GM12873 (cell line): ENCODE measurements at regions not wholly inside any gene's neighbourhood (a gene's known extent, or its start where the extent isn't known, plus 50 kb on each side); places are given as distances from the start of the nearest gene placed in this dataset.

Experiments used
- CTCF ChIP-seq: IDR thresholded peaks from 2 replicates; pipeline ENCODE4 v1.5.1; 2012; ENCODE audit warnings: low read depth, mild to moderate bottlenecking, moderate library complexity, low read length, control low read depth; ENCODE audit not compliant: insufficient read depth; ENCODE audit errors: missing control alignments

GRCh38 chr4:189204616-189205015 is 736.1 kb upstream of the FRG1 start:
- TF ChIP-seq CTCF: no peak

GRCh38 chr4:189206953-189207352 is 733.7 kb upstream of the FRG1 start:
- no peak for TF ChIP-seq CTCF

- no peak for TF ChIP-seq CTCF
These were observed 732.8 kb upstream of the FRG1 start for GRCh38 chr4:189207872-189208271.

- no peak for TF ChIP-seq CTCF
These were observed 725.1 kb upstream of the FRG1 start for GRCh38 chr4:189215574-189215973.

DNA sequence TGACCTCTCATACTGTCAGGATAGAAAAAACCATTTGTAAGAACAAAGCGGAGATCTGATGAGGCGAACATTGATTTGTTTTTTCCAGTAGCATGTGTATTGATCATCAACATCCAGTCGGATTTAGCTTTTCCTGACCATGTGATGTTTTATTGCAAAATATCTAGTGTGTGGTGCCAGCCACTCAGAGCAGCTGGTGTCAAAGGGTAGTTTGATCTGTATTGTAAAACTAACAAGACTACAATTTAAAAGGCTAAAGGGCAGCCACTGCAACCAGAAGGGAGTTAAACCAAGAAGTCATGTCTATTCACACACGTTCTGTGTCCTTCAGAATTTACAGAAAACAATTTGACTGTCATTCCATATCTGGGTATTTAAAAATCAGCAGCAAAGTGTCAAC is 719.0 kb upstream of the FRG1 start:
- TF ChIP-seq CTCF: no peak

GRCh38 chr4:189228726-189229125 is 711.9 kb upstream of the FRG1 start:
- no peak for TF ChIP-seq CTCF

DNA sequence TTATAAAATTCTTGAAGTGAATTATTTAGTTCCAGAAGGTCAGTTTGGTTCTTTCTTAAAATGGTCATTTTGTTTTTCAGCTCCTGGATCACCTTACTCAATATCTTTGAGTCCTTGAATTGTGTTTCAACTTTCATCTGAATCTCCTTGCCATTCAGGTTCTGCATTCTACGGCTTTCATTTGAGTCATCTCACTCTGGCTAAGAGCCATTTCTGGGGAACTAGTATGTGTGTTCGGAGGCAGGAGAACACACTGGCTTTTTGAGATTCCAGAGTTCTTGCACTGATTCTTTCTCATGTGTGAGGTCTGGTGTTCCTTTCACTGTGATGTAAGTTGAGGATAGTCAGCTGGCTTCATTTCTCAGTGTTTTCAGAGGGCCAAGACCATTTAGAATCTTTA is 708.4 kb upstream of the FRG1 start:
- TF ChIP-seq CTCF: no peak
